Liver (tissue), 8 donors: ENCODE measurements at regions not wholly inside any gene's neighbourhood (a gene's known extent, or its start where the extent isn't known, plus 50 kb on each side); places are given as distances from the start of the nearest gene placed in this dataset.

Experiments used
- DNase-seq: peaks from one replicate; pipeline ENCODE4 v3.0.0-alpha.2; 2017; ENCODE audit warnings: low spot score
- H3K27ac ChIP-seq, 2 donors: one replicate each; pipeline ENCODE4 v1.7.0; 2013; ENCODE audit warnings: inconsistent platforms in 2 of 2, low read length in 2 of 2, control low read depth in 1 of 2, low read depth in 1 of 2, mild to moderate bottlenecking in 1 of 2
- H3K27me3 ChIP-seq, 4 donors: one replicate each; pipeline versions ENCODE4 v1.6.1 to v1.7.0; 2013; ENCODE audit warnings: low read length in 3 of 4, inconsistent platforms in 1 of 4, mild to moderate bottlenecking in 1 of 4, moderate library complexity in 1 of 4; ENCODE audit not compliant: control insufficient read depth in 4 of 4, insufficient read depth in 4 of 4
- H3K36me3 ChIP-seq, 4 donors: one replicate each; pipeline versions ENCODE4 v1.6.1 to v1.7.0; 2013; ENCODE audit warnings: low read length in 3 of 4, mild to moderate bottlenecking in 3 of 4, low read depth in 1 of 4, moderate library complexity in 1 of 4; ENCODE audit not compliant: control insufficient read depth in 4 of 4, insufficient read depth in 3 of 4
- H3K4me1 ChIP-seq, 4 donors: one replicate each; pipeline versions ENCODE4 v1.6.1 to v1.7.0; 2013; ENCODE audit warnings: low read length in 3 of 4, mild to moderate bottlenecking in 3 of 4, moderate library complexity in 1 of 4; ENCODE audit not compliant: control insufficient read depth in 4 of 4, insufficient read depth in 4 of 4
- H3K4me3 ChIP-seq, 3 donors: one replicate each; pipeline versions ENCODE4 v1.6.1 to v1.7.0; 2013; ENCODE audit warnings: low read length in 3 of 3, control low read depth in 1 of 3, low read depth in 1 of 3, mild to moderate bottlenecking in 1 of 3
- H3K9ac ChIP-seq, 2 donors: one replicate each; pipeline ENCODE4 v1.7.0; 2013; ENCODE audit warnings: low read length in 2 of 2, mild to moderate bottlenecking in 2 of 2, moderate library complexity in 2 of 2, control low read depth in 1 of 2, low read depth in 1 of 2
- H3K9me3 ChIP-seq, 4 donors: one replicate each; pipeline versions ENCODE4 v1.6.1 to v1.7.0; 2013; ENCODE audit warnings: low read length in 3 of 4; ENCODE audit not compliant: control insufficient read depth in 4 of 4
- ATF3 ChIP-seq: IDR thresholded peaks from 2 replicates; pipeline ENCODE4 v1.6.1; 2016; ENCODE audit warnings: antibody characterized with exemption
- CTCF ChIP-seq: fragments of 150-350 bp; IDR thresholded peaks from 2 replicates; pipeline ENCODE4 v1.5.1; 2017; ENCODE audit warnings: improper control_type of control experiment, low read depth, low read length; ENCODE audit not compliant: missing input control
- EGR1 ChIP-seq, 2 donors: IDR thresholded peaks; 2 replicates each; pipeline ENCODE4 v1.6.1; 2016 to 2018; ENCODE audit warnings: antibody characterized with exemption in 2 of 2, low read depth in 2 of 2
- FOXA1 ChIP-seq: IDR thresholded peaks from 2 replicates; pipeline ENCODE4 v1.6.1; 2016; ENCODE audit warnings: antibody characterized with exemption
- FOXA2 ChIP-seq: IDR thresholded peaks from 2 replicates; pipeline ENCODE4 v1.6.1; 2016; ENCODE audit warnings: antibody characterized with exemption
- HNF4G ChIP-seq: IDR thresholded peaks from 2 replicates; pipeline ENCODE4 v1.6.1; 2016; ENCODE audit warnings: antibody characterized with exemption
- JUND ChIP-seq, 2 donors: IDR thresholded peaks; 2 replicates each; pipeline ENCODE4 v1.6.1; 2016; ENCODE audit warnings: antibody characterized with exemption in 2 of 2
- MAX ChIP-seq: IDR thresholded peaks from 2 replicates; pipeline ENCODE4 v1.6.1; 2016; ENCODE audit warnings: antibody characterized with exemption
- NR2F2 ChIP-seq: IDR thresholded peaks from 2 replicates; pipeline ENCODE4 v1.6.1; 2016; ENCODE audit warnings: antibody characterized with exemption
- RAD21 ChIP-seq, 2 donors: IDR thresholded peaks; 2 replicates each; pipeline ENCODE4 v1.6.1; 2016; ENCODE audit warnings: antibody characterized with exemption in 2 of 2, mild to moderate bottlenecking in 2 of 2
- REST ChIP-seq: IDR thresholded peaks from 2 replicates; pipeline ENCODE4 v1.6.1; 2016; ENCODE audit warnings: antibody characterized with exemption, mild to moderate bottlenecking
- RXRA ChIP-seq, 2 donors: IDR thresholded peaks; 2 replicates each; pipeline ENCODE4 v1.6.1; 2017 to 2018; ENCODE audit warnings: antibody characterized with exemption in 2 of 2, mild to moderate bottlenecking in 1 of 2
- SP1 ChIP-seq: IDR thresholded peaks from 2 replicates; pipeline ENCODE4 v1.6.1; 2018; ENCODE audit warnings: antibody characterized with exemption, mild to moderate bottlenecking
- TAF1 ChIP-seq: conservative IDR thresholded peaks from 2 replicates; pipeline ENCODE4 v1.6.1; 2016; ENCODE audit warnings: antibody characterized with exemption, mild to moderate bottlenecking
- YY1 ChIP-seq: IDR thresholded peaks from 2 replicates; pipeline ENCODE4 v1.6.1; 2016; ENCODE audit warnings: antibody characterized with exemption, mild to moderate bottlenecking
- ZBTB33 ChIP-seq: IDR thresholded peaks from 2 replicates; pipeline ENCODE4 v1.6.1; 2016; ENCODE audit warnings: antibody characterized with exemption
- WGBS: extraction: QIAGEN DNeasy Blood & Tissue Kit; methylation state at CpG from one replicate; pipeline ENCODE4 v1.1.7; 2013; 5-methylcytosine and 5-hydroxymethylcytosine counted together
- donor health status: healthy.
- donor health status: healthy.
- donor health status: healthy.
- donor health status: healthy.
- donor health status: healthy.

- no peak for DNase-seq
- Histone ChIP-seq H3K4me3 (no peak overlapping the region), H3K9me3 (peaks cover 0 to 3% (median 2%) of the 10 kb centered on the region in 4 donors), H3K27ac (no peak overlapping the region), H3K36me3 (no peaks in the 10 kb centered on the region), H3K4me1 (no peaks in the 10 kb centered on the region), H3K27me3 (no peaks in the 10 kb centered on the region), H3K9ac (no peak overlapping the region)
- WGBS = 78% methylated on average over 8 of the region's 8 CpGs
- TF ChIP-seq YY1 = no peak
- no peak for TF ChIP-seq RXRA (IDR thresholded peaks at IDR 0.05)
- TF ChIP-seq TAF1 = no peak
- no peak for TF ChIP-seq MAX
- TF ChIP-seq ZBTB33 = no peak
- no peak for TF ChIP-seq SP1
- no peak for TF ChIP-seq NR2F2
- TF ChIP-seq REST = no peak
- TF ChIP-seq JUND (IDR thresholded peaks at IDR 0.05) = no peak
- TF ChIP-seq ATF3 = no peak
- no peak for TF ChIP-seq FOXA2
- TF ChIP-seq HNF4G = no peak
- no peak for TF ChIP-seq RAD21 (IDR thresholded peaks at IDR 0.05)
- no peak for TF ChIP-seq EGR1 (IDR thresholded peaks at IDR 0.05; ENCODE audit: low read depth in 2 of 2)
- no peak for TF ChIP-seq CTCF
- TF ChIP-seq FOXA1 = no peak
These were observed 126.9 kb upstream of the FOXD4L5 start for GRCh38 chr9:65411901-65412300.

- Histone ChIP-seq H3K4me1 (no peaks in the 10 kb centered on the region), H3K36me3 (no peaks in the 10 kb centered on the region), H3K4me3 (no peak overlapping the region), H3K9ac (no peak overlapping the region), H3K27ac (no peak overlapping the region), H3K9me3 (peaks cover 0 to 3% (median 2%) of the 10 kb centered on the region in 4 donors), H3K27me3 (no peaks in the 10 kb centered on the region)
- DNase-seq = no peak
- 79% methylated on average over 9 of the region's 9 CpGs for WGBS
- TF ChIP-seq RAD21 (IDR thresholded peaks at IDR 0.05) (no peak), SP1 (no peak), ZBTB33 (no peak), FOXA2 (no peak), MAX (no peak), NR2F2 (no peak), REST (no peak), EGR1 (IDR thresholded peaks at IDR 0.05; ENCODE audit: low read depth in 2 of 2) (no peak), RXRA (IDR thresholded peaks at IDR 0.05) (no peak), HNF4G (no peak), FOXA1 (no peak), TAF1 (no peak)
These were observed 126.3 kb upstream of the FOXD4L5 start for GRCh38 chr9:65411336-65411735.
